Keratinocyte (primary cell): ENCODE measurements at regions not wholly inside any gene's neighbourhood (a gene's known extent, or its start where the extent isn't known, plus 50 kb on each side); places are given as distances from the start of the nearest gene placed in this dataset.

Experiments
- DNase-seq: peaks from one replicate; pipeline ENCODE4 v3.0.0-alpha.2; 2011; ENCODE audit warnings: low read depth, missing footprints, low spot score
- FAIRE-seq: peaks from 2 replicates; lab custom pipeline; 2011; peaks lifted over from hg19 to GRCh38; lab: Jason Lieb, UNC
- H2AFZ ChIP-seq: 2 replicates; pipeline ENCODE4 v1.6.0; 2012; ENCODE audit warnings: low read length, control low read depth, inconsistent platforms; ENCODE audit not compliant: control insufficient read depth
- H3K27ac ChIP-seq: 2 replicates; pipeline ENCODE4 v1.5.1; 2011; ENCODE audit warnings: low read length; ENCODE audit not compliant: control insufficient read depth, insufficient read depth
- H3K27me3 ChIP-seq: 3 replicates; pipeline ENCODE4 v1.6.0; 2011; ENCODE audit warnings: low read length; ENCODE audit not compliant: control insufficient read depth, insufficient read depth; ENCODE audit errors: extremely low read depth
- H3K36me3 ChIP-seq, 2 experiments: 2 replicates in 1 of 2; 3 replicates in 1 of 2; pipeline ENCODE4 v1.5.1; 2011; ENCODE audit warnings: low read length in 2 of 2, mild to moderate bottlenecking in 1 of 2; ENCODE audit not compliant: control insufficient read depth in 2 of 2, insufficient read depth in 2 of 2; ENCODE audit errors: extremely low read depth in 1 of 2
- H3K4me1 ChIP-seq: 3 replicates; pipeline ENCODE4 v1.5.1; 2011; ENCODE audit warnings: low read length; ENCODE audit not compliant: control insufficient read depth, insufficient read depth; ENCODE audit errors: extremely low read depth
- H3K4me2 ChIP-seq: 3 replicates; pipeline ENCODE4 v1.6.0; 2011; ENCODE audit warnings: low read depth, low read length; ENCODE audit not compliant: control insufficient read depth, insufficient read depth; ENCODE audit errors: extremely low read depth
- H3K4me3 ChIP-seq, 3 experiments: fragments of 200-600 bp in 1 of 3; sonication (generic) in 1 of 3; 2 replicates in 2 of 3; 3 replicates in 1 of 3; pipeline ENCODE4 v1.5.1; 2011 to 2016; ENCODE audit warnings: low read length in 3 of 3, mild to moderate bottlenecking in 3 of 3, control low read depth in 2 of 3, inconsistent platforms in 1 of 3, low read depth in 1 of 3, mixed read lengths in 1 of 3, mixed run types in 1 of 3, moderate library complexity in 1 of 3; ENCODE audit not compliant: control insufficient read depth in 2 of 3, insufficient read depth in 2 of 3; ENCODE audit errors: extremely low read depth in 1 of 3
- H3K79me2 ChIP-seq: 2 replicates; pipeline ENCODE4 v1.6.0; 2012; ENCODE audit warnings: low read length; ENCODE audit not compliant: control insufficient read depth, insufficient read depth
- H3K9ac ChIP-seq: 3 replicates; pipeline ENCODE4 v1.6.0; 2011; ENCODE audit warnings: low read length; ENCODE audit not compliant: control insufficient read depth, insufficient read depth; ENCODE audit errors: extremely low read depth
- H3K9me1 ChIP-seq: 3 replicates; pipeline ENCODE4 v1.6.0; 2011; ENCODE audit warnings: low read length; ENCODE audit not compliant: control insufficient read depth, insufficient read depth; ENCODE audit errors: extremely low read depth
- H3K9me3 ChIP-seq: 2 replicates; pipeline ENCODE4 v1.5.1; 2012; ENCODE audit warnings: low read depth, low read length; ENCODE audit not compliant: control insufficient read depth
- H4K20me1 ChIP-seq: 3 replicates; pipeline ENCODE4 v1.6.0; 2011; ENCODE audit warnings: low read length; ENCODE audit not compliant: control insufficient read depth, insufficient read depth; ENCODE audit errors: extremely low read depth
- CTCF ChIP-seq, 3 experiments: IDR thresholded peaks in 1 of 3; conservative IDR thresholded peaks in 1 of 3; optimal IDR thresholded peaks in 1 of 3; 2 replicates in 2 of 3; 3 replicates in 1 of 3; pipeline versions ENCODE3 to v1.5.1; 2011; ENCODE audit warnings: low read length in 3 of 3, mild to moderate bottlenecking in 3 of 3, moderate library complexity in 2 of 3, control low read depth in 1 of 3, inconsistent platforms in 1 of 3; ENCODE audit not compliant: insufficient read depth in 2 of 3; ENCODE audit errors: extremely low read depth in 1 of 3
- EZH2 ChIP-seq: IDR thresholded peaks from one replicate; pipeline ENCODE4 v1.6.1; 2012; ENCODE audit warnings: inconsistent platforms, mild to moderate bottlenecking, low read length, moderate library complexity
- dilution Hi-C: fragments of 300-500 bp; cut with MboI; formaldehyde crosslinking; loops from one replicate; pipeline ENCODE4 v1.7.0; 2020; ENCODE audit warnings: low sequenced_read_pairs; ENCODE audit not compliant: extremely low pct_ligation_motif_present

DNA sequence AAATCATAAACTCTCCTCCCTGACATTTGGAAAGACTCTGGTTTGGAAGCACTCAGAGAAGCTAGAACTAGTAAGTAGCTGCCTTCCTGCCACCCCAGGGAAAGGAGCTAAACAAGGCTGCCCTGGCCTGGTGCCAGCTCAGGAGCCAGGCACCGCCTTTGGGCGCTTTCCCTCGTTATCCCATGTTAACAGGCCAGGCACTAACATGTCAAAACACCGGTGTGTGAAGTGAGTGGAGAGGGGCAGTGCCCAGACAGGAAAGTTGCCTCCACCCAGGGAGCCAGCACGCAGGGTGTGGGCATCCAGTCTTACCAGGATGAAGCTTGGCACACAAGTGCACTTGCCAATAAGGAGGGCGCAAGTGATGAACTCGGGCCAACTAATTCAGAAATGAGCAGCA, 346.8 kb downstream of the RRAGC start:
- dilution Hi-C loops: no loop called here
- TF ChIP-seq CTCF (optimal IDR thresholded peaks at IDR 0.05 in 1 of 3, IDR thresholded peaks at IDR 0.05 in 1 of 3, conservative IDR thresholded peaks at IDR 0.05 in 1 of 3; ENCODE audit: extremely low read depth in 1 of 3, insufficient read depth in 2 of 3, low read length in 3 of 3): no peak
- no peak for TF ChIP-seq EZH2

GRCh38 chr1:38512024-38512767, 347.4 kb downstream of the RRAGC start:
- H3K4me2 ChIP-seq: peak overlapping the region; percentile 61
- H3K9me3 ChIP-seq: no peaks in the 10 kb centered on the region
- H3K79me2 ChIP-seq: no peaks in the 10 kb centered on the region
- no peak for DNase-seq
- peaks cover 13% of the 10 kb centered on the region for H3K4me1 ChIP-seq
- H4K20me1 ChIP-seq: no peaks in the 10 kb centered on the region
- H3K36me3 ChIP-seq: no peaks in the 10 kb centered on the region
- H3K27ac ChIP-seq: no peak overlapping the region
- no peaks in the 10 kb centered on the region for H3K9me1 ChIP-seq
- peaks cover 15% of the 10 kb centered on the region for H3K27me3 ChIP-seq
- no peak for TF ChIP-seq CTCF (optimal IDR thresholded peaks at IDR 0.05 in 1 of 3, IDR thresholded peaks at IDR 0.05 in 1 of 3, conservative IDR thresholded peaks at IDR 0.05 in 1 of 3; ENCODE audit: extremely low read depth in 1 of 3, insufficient read depth in 2 of 3, low read length in 3 of 3)
- TF ChIP-seq EZH2: no peak
- no peak overlapping the region for H3K9ac ChIP-seq
- FAIRE-seq: no peak
- no peak overlapping the region for H2AFZ ChIP-seq
- H3K4me3 ChIP-seq: no peak overlapping the region
- dilution Hi-C loops: no loop called here

More for the DNA sequence above, 346.8 kb downstream of the RRAGC start:
- H3K4me3 ChIP-seq: no peak overlapping the region
- H4K20me1 ChIP-seq: no peaks in the 10 kb centered on the region
- H3K9me3 ChIP-seq: no peaks in the 10 kb centered on the region
- DNase-seq (peak; percentile 9), FAIRE-seq (peak; percentile 55)
- H3K79me2 ChIP-seq: no peaks in the 10 kb centered on the region
- no peak overlapping the region for H3K27ac ChIP-seq
- H3K27me3 ChIP-seq: peaks cover 15% of the 10 kb centered on the region
- no peak overlapping the region for H3K9ac ChIP-seq
- H3K4me2 ChIP-seq: peak overlapping the region; percentile 61
- H3K4me1 ChIP-seq: peaks cover 13% of the 10 kb centered on the region
- H3K36me3 ChIP-seq: no peaks in the 10 kb centered on the region
- H3K9me1 ChIP-seq: no peaks in the 10 kb centered on the region
- H2AFZ ChIP-seq: no peak overlapping the region
